Keratinocyte (primary cell): ENCODE measurements at regions not wholly inside any gene's neighbourhood (a gene's known extent, or its start where the extent isn't known, plus 50 kb on each side); places are given as distances from the start of the nearest gene placed in this dataset.

Experiments
- EZH2 ChIP-seq: IDR thresholded peaks from one replicate; pipeline ENCODE4 v1.6.1; 2012; ENCODE audit warnings: inconsistent platforms, mild to moderate bottlenecking, low read length, moderate library complexity
- TF ChIP-seq, protein P1 (sequence below), 3 experiments: IDR thresholded peaks in 1 of 3; conservative IDR thresholded peaks in 1 of 3; optimal IDR thresholded peaks in 1 of 3; 2 replicates in 2 of 3; 3 replicates in 1 of 3; pipeline versions ENCODE3 to v1.5.1; 2011; ENCODE audit warnings: low read length in 3 of 3, mild to moderate bottlenecking in 3 of 3, moderate library complexity in 2 of 3, control low read depth in 1 of 3, inconsistent platforms in 1 of 3; ENCODE audit not compliant: insufficient read depth in 2 of 3; ENCODE audit errors: extremely low read depth in 1 of 3

DNA sequence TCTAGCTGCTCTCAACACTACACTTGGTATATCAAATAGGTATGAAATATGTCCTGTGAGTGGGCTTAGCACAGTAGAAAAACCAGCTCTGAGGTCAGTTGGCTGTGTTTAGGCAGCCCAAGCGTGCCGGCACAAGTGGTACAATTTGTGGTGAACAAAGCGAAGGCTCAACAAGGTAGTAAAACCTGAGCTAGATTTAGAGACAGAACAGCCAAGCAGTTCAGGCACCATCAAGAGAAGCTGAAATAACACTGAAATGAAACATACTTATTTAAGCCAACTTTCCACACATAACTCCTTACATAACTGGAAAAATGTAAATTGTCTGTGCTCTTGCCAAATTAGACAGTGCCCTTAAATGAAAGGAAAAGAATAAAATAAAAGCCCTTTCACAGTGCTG, 596.8 kb upstream of the FBXO33 start:
- TF ChIP-seq, protein P1, sequence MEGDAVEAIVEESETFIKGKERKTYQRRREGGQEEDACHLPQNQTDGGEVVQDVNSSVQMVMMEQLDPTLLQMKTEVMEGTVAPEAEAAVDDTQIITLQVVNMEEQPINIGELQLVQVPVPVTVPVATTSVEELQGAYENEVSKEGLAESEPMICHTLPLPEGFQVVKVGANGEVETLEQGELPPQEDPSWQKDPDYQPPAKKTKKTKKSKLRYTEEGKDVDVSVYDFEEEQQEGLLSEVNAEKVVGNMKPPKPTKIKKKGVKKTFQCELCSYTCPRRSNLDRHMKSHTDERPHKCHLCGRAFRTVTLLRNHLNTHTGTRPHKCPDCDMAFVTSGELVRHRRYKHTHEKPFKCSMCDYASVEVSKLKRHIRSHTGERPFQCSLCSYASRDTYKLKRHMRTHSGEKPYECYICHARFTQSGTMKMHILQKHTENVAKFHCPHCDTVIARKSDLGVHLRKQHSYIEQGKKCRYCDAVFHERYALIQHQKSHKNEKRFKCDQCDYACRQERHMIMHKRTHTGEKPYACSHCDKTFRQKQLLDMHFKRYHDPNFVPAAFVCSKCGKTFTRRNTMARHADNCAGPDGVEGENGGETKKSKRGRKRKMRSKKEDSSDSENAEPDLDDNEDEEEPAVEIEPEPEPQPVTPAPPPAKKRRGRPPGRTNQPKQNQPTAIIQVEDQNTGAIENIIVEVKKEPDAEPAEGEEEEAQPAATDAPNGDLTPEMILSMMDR (optimal IDR thresholded peaks at IDR 0.05 in 1 of 3, IDR thresholded peaks at IDR 0.05 in 1 of 3, conservative IDR thresholded peaks at IDR 0.05 in 1 of 3; ENCODE audit: extremely low read depth in 1 of 3, insufficient read depth in 2 of 3, low read length in 3 of 3): no peak
- no peak for TF ChIP-seq EZH2
